ENCODE measurements at regions not wholly inside any gene's neighbourhood (a gene's known extent, or its start where the extent isn't known, plus 50 kb on each side); places are given as distances from the start of the nearest gene placed in this dataset.

GRCh38 chr18:34018336-34018735 is 206.4 kb downstream of the NOL4 start:
- Mint-ChIP-seq H3K4me3 (no peak overlapping the region), H3K9me3 (ENCODE audit: insufficient read depth) (no peaks in the 10 kb centered on the region), H3K27ac (no peak overlapping the region), H3K36me3 (ENCODE audit: low read depth) (no peaks in the 10 kb centered on the region), H3K27me3 (ENCODE audit: low read depth) (no peaks in the 10 kb centered on the region), H3K4me1 (ENCODE audit: low read depth) (no peaks in the 10 kb centered on the region)
- ChIA-PET POLR2A (no interaction called here), CTCF (no interaction called here)
- DNase-seq (no peak), ATAC-seq (no peak)

- no peak overlapping the region for H3K4me3 Mint-ChIP-seq
- no peaks in the 10 kb centered on the region for H3K36me3 Mint-ChIP-seq (ENCODE audit: low read depth)
- H3K9me3 Mint-ChIP-seq (ENCODE audit: insufficient read depth), result no peaks in the 10 kb centered on the region
- no peak overlapping the region for H3K27ac Mint-ChIP-seq
- POLR2A ChIA-PET, result no interaction called here
- DNase-seq (no peak), ATAC-seq (no peak)
- H3K4me1 Mint-ChIP-seq (ENCODE audit: low read depth), result no peaks in the 10 kb centered on the region
- no peaks in the 10 kb centered on the region for H3K27me3 Mint-ChIP-seq (ENCODE audit: low read depth)
- CTCF ChIA-PET, result no interaction called here
Observed at GRCh38 chr18:34003687-34004086, 221.0 kb downstream of the NOL4 start.

GRCh38 chr18:34002130-34002529 is 222.6 kb downstream of the NOL4 start:
- DNase-seq (no peak), ATAC-seq (no peak)
- ChIA-PET POLR2A (no interaction called here), CTCF (no interaction called here)
- no peak overlapping the region for H3K27ac Mint-ChIP-seq
- H3K36me3 Mint-ChIP-seq (ENCODE audit: low read depth), result no peaks in the 10 kb centered on the region
- H3K4me1 Mint-ChIP-seq (ENCODE audit: low read depth), result no peaks in the 10 kb centered on the region
- H3K9me3 Mint-ChIP-seq (ENCODE audit: insufficient read depth), result peaks cover 2% of the 10 kb centered on the region
- no peaks in the 10 kb centered on the region for H3K27me3 Mint-ChIP-seq (ENCODE audit: low read depth)
- no peak overlapping the region for H3K4me3 Mint-ChIP-seq

DNA sequence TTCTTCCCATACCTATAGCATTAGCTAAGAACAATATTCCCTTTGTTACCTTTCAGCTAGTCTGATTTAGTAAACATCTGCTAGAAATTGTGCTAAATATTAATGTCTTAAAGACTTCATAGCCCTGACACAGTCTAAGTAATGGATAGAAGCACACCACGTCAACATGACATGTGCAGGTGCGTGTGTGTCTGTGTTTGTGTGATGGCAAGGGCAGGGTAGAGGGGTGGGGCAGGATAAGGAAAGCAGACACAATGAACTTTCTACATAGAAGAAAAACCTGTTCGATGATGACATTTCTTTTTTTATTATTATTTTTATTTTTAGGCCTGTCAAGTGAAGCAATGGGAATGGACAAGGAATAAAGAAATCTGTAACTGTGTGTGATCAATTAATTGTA is 223.3 kb downstream of the NOL4 start:
- Mint-ChIP-seq H3K27me3 (ENCODE audit: low read depth) (no peaks in the 10 kb centered on the region), H3K4me1 (ENCODE audit: low read depth) (no peaks in the 10 kb centered on the region), H3K4me3 (no peak overlapping the region), H3K36me3 (ENCODE audit: low read depth) (no peaks in the 10 kb centered on the region), H3K27ac (no peak overlapping the region), H3K9me3 (ENCODE audit: insufficient read depth) (peaks cover 6% of the 10 kb centered on the region)
- DNase-seq (no peak), ATAC-seq (no peak)
- ChIA-PET CTCF (no interaction called here), POLR2A (no interaction called here)

DNA sequence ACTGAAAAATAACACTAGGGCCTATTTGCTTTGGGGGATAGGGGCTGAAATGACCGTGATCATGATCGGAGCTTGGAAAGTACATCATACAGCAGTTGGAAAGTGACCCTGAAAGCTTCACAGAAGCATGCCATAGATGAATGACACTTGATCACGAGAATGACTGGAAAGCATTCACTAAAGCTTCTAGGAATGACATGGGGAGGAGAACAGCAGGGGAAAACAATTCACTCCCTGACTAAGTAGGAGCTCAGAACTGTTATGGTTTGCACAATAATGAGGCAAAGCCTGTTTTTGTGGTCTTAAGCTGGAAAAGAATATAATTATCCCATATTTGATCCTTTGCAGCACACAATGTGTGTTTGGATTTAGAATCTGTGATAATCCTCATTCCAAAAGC is 237.5 kb downstream of the NOL4 start:
- Mint-ChIP-seq H3K9me3 (ENCODE audit: insufficient read depth) (peaks cover 8% of the 10 kb centered on the region), H3K27me3 (ENCODE audit: low read depth) (no peaks in the 10 kb centered on the region), H3K27ac (no peak overlapping the region), H3K36me3 (ENCODE audit: low read depth) (no peaks in the 10 kb centered on the region), H3K4me1 (ENCODE audit: low read depth) (no peaks in the 10 kb centered on the region), H3K4me3 (no peak overlapping the region)
- ATAC-seq (no peak), DNase-seq (no peak)
- POLR2A ChIA-PET, result no interaction called here
- CTCF ChIA-PET, result no interaction called here

GRCh38 chr18:33983126-33983525 is 241.6 kb downstream of the NOL4 start:
- Mint-ChIP-seq H3K36me3 (ENCODE audit: low read depth) (no peaks in the 10 kb centered on the region), H3K9me3 (ENCODE audit: insufficient read depth) (peaks cover 13% of the 10 kb centered on the region), H3K4me1 (ENCODE audit: low read depth) (no peaks in the 10 kb centered on the region), H3K4me3 (no peak overlapping the region), H3K27ac (no peak overlapping the region), H3K27me3 (ENCODE audit: low read depth) (no peaks in the 10 kb centered on the region)
- ATAC-seq, result no peak
- no peak for DNase-seq
- POLR2A ChIA-PET, result no interaction called here
- CTCF ChIA-PET, result no interaction called here

DNA sequence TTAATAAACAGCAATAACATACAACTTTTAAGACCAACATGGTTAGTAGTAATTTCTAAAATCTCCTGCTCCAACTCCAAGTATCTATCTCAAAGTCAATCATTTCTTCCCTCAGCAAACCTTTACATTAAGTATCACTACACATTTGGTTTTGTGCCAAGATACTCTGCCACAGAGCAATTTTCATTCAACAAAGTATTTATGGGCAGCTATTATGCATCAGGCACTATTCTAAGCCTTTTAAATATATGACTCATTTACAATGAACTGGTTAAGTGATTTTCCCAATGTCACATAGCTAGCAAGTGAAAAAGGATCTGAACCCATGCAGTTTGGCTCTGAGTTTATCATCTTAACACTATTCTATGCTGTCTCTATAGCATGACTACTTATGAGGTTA is 264.3 kb downstream of the NOL4 start:
- H3K9me3 Mint-ChIP-seq (ENCODE audit: insufficient read depth), result no peaks in the 10 kb centered on the region
- POLR2A ChIA-PET, result no interaction called here
- no peak overlapping the region for H3K4me3 Mint-ChIP-seq
- DNase-seq (no peak), ATAC-seq (no peak)
- H3K4me1 Mint-ChIP-seq (ENCODE audit: low read depth), result no peaks in the 10 kb centered on the region
- H3K27me3 Mint-ChIP-seq (ENCODE audit: low read depth), result no peaks in the 10 kb centered on the region
- H3K27ac Mint-ChIP-seq, result no peak overlapping the region
- H3K36me3 Mint-ChIP-seq (ENCODE audit: low read depth), result no peaks in the 10 kb centered on the region
- CTCF ChIA-PET, result no interaction called here

DNA sequence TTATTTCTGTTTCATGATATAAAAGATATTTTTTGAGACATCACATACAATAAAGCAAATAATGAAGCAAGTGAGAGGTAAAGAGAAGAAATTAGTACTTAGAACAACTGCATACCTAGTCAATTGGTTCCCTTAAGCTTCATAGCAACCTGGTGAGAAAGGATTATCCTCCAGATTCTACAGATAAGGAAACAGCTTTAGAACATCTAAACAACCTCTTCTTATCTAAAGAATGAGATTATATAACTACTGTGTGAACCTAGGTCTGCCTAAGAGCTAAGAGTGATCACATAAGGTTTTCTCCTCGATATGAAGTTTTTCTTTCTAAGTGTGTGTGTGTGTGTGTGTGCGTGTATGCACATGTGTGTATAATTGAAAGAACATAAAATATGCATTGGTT is 265.1 kb downstream of the NOL4 start:
- no peaks in the 10 kb centered on the region for H3K4me1 Mint-ChIP-seq (ENCODE audit: low read depth)
- no peak for DNase-seq
- H3K4me3 Mint-ChIP-seq, result no peak overlapping the region
- CTCF ChIA-PET, result no interaction called here
- H3K27me3 Mint-ChIP-seq (ENCODE audit: low read depth), result no peaks in the 10 kb centered on the region
- no peaks in the 10 kb centered on the region for H3K36me3 Mint-ChIP-seq (ENCODE audit: low read depth)
- ATAC-seq, result no peak
- POLR2A ChIA-PET, result no interaction called here
- H3K9me3 Mint-ChIP-seq (ENCODE audit: insufficient read depth), result no peaks in the 10 kb centered on the region
- no peak overlapping the region for H3K27ac Mint-ChIP-seq

DNA sequence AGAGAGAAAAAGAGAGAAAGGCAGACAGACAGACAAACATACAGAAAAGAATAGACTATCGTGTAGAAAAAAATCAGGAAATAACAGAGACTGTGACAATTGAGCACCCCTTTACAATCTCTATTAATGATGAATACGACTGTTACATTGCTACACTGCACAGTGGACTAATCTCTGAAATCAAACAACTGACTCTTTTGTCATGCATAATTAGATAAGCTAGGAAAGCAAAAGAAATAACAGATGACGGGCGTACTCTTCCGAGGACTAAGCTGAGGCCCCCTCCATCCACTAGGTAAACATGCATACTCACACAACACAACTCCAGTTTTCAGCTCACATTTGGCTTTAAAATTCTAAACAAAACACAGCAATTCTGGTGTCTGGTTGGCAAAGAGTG is 267.0 kb downstream of the NOL4 start:
- no peak for ATAC-seq
- ChIA-PET POLR2A (no interaction called here), CTCF (no interaction called here)
- Mint-ChIP-seq H3K27me3 (ENCODE audit: low read depth) (no peaks in the 10 kb centered on the region), H3K36me3 (ENCODE audit: low read depth) (no peaks in the 10 kb centered on the region), H3K27ac (no peak overlapping the region), H3K9me3 (ENCODE audit: insufficient read depth) (peaks cover under 1% of the 10 kb centered on the region), H3K4me3 (no peak overlapping the region), H3K4me1 (ENCODE audit: low read depth) (no peaks in the 10 kb centered on the region)
- DNase-seq, result no peak

DNA sequence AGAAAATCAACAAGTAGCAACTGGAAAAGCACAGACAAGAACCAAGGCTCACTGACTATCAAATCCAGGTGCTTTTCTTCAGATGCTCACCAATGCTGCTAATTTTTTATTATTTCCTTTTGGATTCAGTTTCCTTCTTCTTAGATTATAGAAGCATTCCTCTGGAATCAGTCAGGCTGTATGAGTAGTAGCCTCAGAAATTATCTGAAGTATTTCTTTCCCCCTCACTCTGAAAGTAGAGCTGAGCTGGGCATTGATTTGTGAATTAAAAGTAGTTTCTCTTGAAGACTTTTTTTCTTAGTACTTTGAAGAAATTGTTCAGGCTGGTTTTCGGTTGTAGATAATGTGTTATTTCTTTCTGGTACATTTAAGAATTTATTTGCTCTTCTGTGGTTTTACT is 273.7 kb downstream of the NOL4 start:
- DNase-seq, result no peak
- Mint-ChIP-seq H3K9me3 (ENCODE audit: insufficient read depth) (peaks cover 4% of the 10 kb centered on the region), H3K4me3 (no peak overlapping the region), H3K36me3 (ENCODE audit: low read depth) (no peaks in the 10 kb centered on the region), H3K4me1 (ENCODE audit: low read depth) (no peaks in the 10 kb centered on the region), H3K27me3 (ENCODE audit: low read depth) (no peaks in the 10 kb centered on the region), H3K27ac (no peak overlapping the region)
- ATAC-seq, result no peak
- ChIA-PET CTCF (no interaction called here), POLR2A (no interaction called here)

- H3K4me1 Mint-ChIP-seq (ENCODE audit: low read depth), result no peaks in the 10 kb centered on the region
- CTCF ChIA-PET, result no interaction called here
- no peaks in the 10 kb centered on the region for H3K36me3 Mint-ChIP-seq (ENCODE audit: low read depth)
- no peak overlapping the region for H3K27ac Mint-ChIP-seq
- DNase-seq (no peak), ATAC-seq (no peak)
- H3K4me3 Mint-ChIP-seq, result no peak overlapping the region
- no peaks in the 10 kb centered on the region for H3K9me3 Mint-ChIP-seq (ENCODE audit: insufficient read depth)
- POLR2A ChIA-PET, result no interaction called here
- H3K27me3 Mint-ChIP-seq (ENCODE audit: low read depth), result no peaks in the 10 kb centered on the region
Observed at GRCh38 chr18:33946336-33946735, 278.4 kb downstream of the NOL4 start.

DNA sequence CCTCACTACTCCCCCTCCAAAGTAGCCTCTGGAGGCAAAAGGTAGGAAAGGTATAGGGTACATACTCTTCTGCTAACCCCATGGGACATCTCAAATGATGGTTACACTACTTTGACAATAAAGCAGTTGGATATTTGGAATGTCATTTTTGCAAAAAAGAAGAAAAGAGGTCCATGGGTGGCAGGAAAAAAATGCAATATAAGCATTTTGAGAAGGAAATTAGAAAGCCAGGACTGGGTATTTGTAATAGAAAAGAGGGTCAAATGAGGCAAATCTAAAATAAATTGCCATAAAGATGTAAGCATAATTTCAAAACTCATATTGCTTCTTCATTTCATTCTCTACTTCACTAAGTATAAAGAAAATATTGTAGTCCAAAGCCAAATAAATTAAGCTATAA is 280.2 kb downstream of the NOL4 start:
- H3K27ac Mint-ChIP-seq, result no peak overlapping the region
- H3K36me3 Mint-ChIP-seq (ENCODE audit: low read depth), result no peaks in the 10 kb centered on the region
- ChIA-PET CTCF (no interaction called here), POLR2A (no interaction called here)
- no peaks in the 10 kb centered on the region for H3K27me3 Mint-ChIP-seq (ENCODE audit: low read depth)
- no peaks in the 10 kb centered on the region for H3K9me3 Mint-ChIP-seq (ENCODE audit: insufficient read depth)
- H3K4me1 Mint-ChIP-seq (ENCODE audit: low read depth), result no peaks in the 10 kb centered on the region
- DNase-seq (no peak), ATAC-seq (no peak)
- H3K4me3 Mint-ChIP-seq, result no peak overlapping the region

DNA sequence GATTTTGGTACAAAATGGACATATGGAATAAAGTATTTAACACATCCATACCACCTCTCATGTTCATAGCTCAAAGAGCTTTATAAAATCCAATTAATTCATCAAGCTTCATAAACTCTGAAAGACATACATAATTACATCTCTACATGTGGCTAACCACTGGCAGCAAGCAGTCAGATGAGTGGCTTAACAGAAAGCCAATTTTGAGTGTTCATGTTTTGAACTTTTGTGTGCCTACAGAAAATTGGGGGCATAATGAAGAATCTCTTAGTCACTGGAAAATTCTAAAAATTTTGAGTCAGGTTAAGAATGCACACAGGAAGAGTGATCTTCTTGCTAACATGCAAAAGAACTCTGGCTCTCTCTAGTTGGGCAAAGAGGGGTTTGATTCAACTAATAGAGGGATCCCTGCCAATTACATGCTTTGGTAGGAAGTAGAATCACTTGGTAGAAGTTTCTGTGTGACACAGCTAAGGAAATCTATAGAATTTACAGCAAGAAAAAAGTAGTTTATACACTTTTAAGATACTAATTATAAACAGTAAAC is 287.4 kb downstream of the NOL4 start:
- Mint-ChIP-seq H3K36me3 (ENCODE audit: low read depth) (no peaks in the 10 kb centered on the region), H3K4me1 (ENCODE audit: low read depth) (no peaks in the 10 kb centered on the region), H3K4me3 (no peak overlapping the region), H3K27ac (no peak overlapping the region), H3K27me3 (ENCODE audit: low read depth) (no peaks in the 10 kb centered on the region), H3K9me3 (ENCODE audit: insufficient read depth) (peaks cover 6% of the 10 kb centered on the region)
- ChIA-PET POLR2A (no interaction called here), CTCF (no interaction called here)
- ATAC-seq, result no peak
- no peak for DNase-seq

Measured in activated CD8-positive, alpha-beta T cell treated with anti-CD3 and anti-CD28 coated beads, Interleukin-2, amount 10 ng/mL, durations not matched to agents 7 days and 5 days (primary cell).